ENCODE measurements at regions not wholly inside any gene's neighbourhood (a gene's known extent, or its start where the extent isn't known, plus 50 kb on each side); places are given as distances from the start of the nearest gene placed in this dataset.

DNA sequence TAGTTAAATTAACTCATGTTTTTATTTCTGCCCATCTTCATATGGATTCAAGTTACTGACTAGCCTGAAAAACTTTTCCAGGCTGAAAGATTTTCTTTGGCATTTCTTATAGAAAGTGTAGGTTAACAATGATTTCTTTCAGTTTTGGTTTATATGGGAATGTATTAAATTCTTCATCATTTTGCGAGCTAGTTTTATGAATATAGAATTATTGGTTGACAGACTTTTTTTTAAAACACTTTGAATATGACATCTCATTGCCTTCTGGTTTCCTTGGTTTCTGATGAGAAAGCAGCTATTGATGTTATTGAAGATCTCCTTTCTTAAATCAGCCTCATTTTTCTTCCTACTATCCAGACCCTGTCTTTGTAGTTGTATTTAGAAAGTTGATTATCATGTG is 211.0 kb upstream of the AKR1E2 start:
- TF ChIP-seq POLR2A (IDR thresholded peaks at IDR 0.05; ENCODE audit: low read depth, low read length) (no peak), POLR2AphosphoS5 (IDR thresholded peaks at IDR 0.05; ENCODE audit: insufficient read depth, low read depth, low read length) (no peak), EZH2 (IDR thresholded peaks at IDR 0.05; ENCODE audit: borderline replicate concordance, low read depth, low read length, severe bottlenecking) (no peak), MAX (IDR thresholded peaks at IDR 0.05; ENCODE audit: insufficient read depth, insufficient read length) (no peak), FOS (IDR thresholded peaks at IDR 0.05; ENCODE audit: borderline replicate concordance, insufficient read depth, low read length) (no peak)
- TF ChIP-seq, protein P1, sequence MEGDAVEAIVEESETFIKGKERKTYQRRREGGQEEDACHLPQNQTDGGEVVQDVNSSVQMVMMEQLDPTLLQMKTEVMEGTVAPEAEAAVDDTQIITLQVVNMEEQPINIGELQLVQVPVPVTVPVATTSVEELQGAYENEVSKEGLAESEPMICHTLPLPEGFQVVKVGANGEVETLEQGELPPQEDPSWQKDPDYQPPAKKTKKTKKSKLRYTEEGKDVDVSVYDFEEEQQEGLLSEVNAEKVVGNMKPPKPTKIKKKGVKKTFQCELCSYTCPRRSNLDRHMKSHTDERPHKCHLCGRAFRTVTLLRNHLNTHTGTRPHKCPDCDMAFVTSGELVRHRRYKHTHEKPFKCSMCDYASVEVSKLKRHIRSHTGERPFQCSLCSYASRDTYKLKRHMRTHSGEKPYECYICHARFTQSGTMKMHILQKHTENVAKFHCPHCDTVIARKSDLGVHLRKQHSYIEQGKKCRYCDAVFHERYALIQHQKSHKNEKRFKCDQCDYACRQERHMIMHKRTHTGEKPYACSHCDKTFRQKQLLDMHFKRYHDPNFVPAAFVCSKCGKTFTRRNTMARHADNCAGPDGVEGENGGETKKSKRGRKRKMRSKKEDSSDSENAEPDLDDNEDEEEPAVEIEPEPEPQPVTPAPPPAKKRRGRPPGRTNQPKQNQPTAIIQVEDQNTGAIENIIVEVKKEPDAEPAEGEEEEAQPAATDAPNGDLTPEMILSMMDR (IDR thresholded peaks at IDR 0.05; ENCODE audit: extremely low read depth in 1 of 2, insufficient read depth in 1 of 2, low read depth in 1 of 2, low read length in 2 of 2), result no peak
